SK-N-SH treated with all-trans-retinoic acid at 6 μM for 48 hours (cell line): ENCODE measurements at regions not wholly inside any gene's neighbourhood (a gene's known extent, or its start where the extent isn't known, plus 50 kb on each side); places are given as distances from the start of the nearest gene placed in this dataset.

Experiments
- ATAC-seq: fragments of 200-7000 bp; cut with Tn5 transposase; 3 replicates; pipeline ENCODE4 v1.9.1; 2020; ENCODE audit warnings: mild to moderate bottlenecking, moderate library complexity
- ARNTL ChIP-seq: fragments of 450-650 bp; formaldehyde crosslinking; IDR thresholded peaks from 2 replicates; pipeline ENCODE4 v1.5.0; 2020; ENCODE audit warnings: low read depth, mild to moderate bottlenecking, moderate library complexity, borderline replicate concordance
- BACH2 ChIP-seq: fragments of 250-450 bp; sonication (Bioruptor Pico); IDR thresholded peaks from 2 replicates; pipeline ENCODE4 v1.9.0; 2021; ENCODE audit warnings: mild to moderate bottlenecking, borderline replicate concordance
- CREB5 ChIP-seq: fragments of 250-450 bp; sonication (Bioruptor Pico); IDR thresholded peaks from 2 replicates; pipeline ENCODE4 v1.5.1; 2020; ENCODE audit warnings: low read depth, mild to moderate bottlenecking, moderate library complexity
- CSDC2 ChIP-seq: fragments of 250-450 bp; sonication (Bioruptor Pico); IDR thresholded peaks from 2 replicates; pipeline ENCODE4 v1.5.0; 2020; ENCODE audit warnings: mild to moderate bottlenecking, moderate library complexity
- CSRNP3 ChIP-seq: fragments of 250-450 bp; sonication (Bioruptor Pico); IDR thresholded peaks from 2 replicates; pipeline ENCODE4 v1.5.1; 2021; ENCODE audit warnings: mild to moderate bottlenecking, moderate library complexity
- ESRRG ChIP-seq: fragments of 250-450 bp; sonication (Bioruptor Pico); IDR thresholded peaks from 2 replicates; pipeline ENCODE4 v1.6.1; 2021; ENCODE audit warnings: mild to moderate bottlenecking
- GLIS3 ChIP-seq: fragments of 250-450 bp; sonication (Bioruptor Pico); IDR thresholded peaks from 2 replicates; pipeline ENCODE4 v1.5.0; 2020; ENCODE audit warnings: mild to moderate bottlenecking, moderate library complexity
- ISL1 ChIP-seq: fragments of 250-450 bp; sonication (Bioruptor Pico); IDR thresholded peaks from 2 replicates; pipeline ENCODE4 v2.1.2; 2022; ENCODE audit warnings: mild to moderate bottlenecking, moderate library complexity
- OSR1 ChIP-seq: fragments of 250-450 bp; sonication (Bioruptor Pico); IDR thresholded peaks from 2 replicates; pipeline ENCODE4 v1.8.0; 2022; ENCODE audit warnings: moderate library complexity, mild to moderate bottlenecking, inconsistent platforms
- PATZ1 ChIP-seq: fragments of 250-450 bp; sonication (Bioruptor Pico); IDR thresholded peaks from 2 replicates; pipeline ENCODE4 v1.8.0; 2020; ENCODE audit warnings: mild to moderate bottlenecking, moderate library complexity, borderline replicate concordance
- POU6F1 ChIP-seq: fragments of 250-450 bp; sonication (Bioruptor Pico); IDR thresholded peaks from 2 replicates; pipeline ENCODE4 v1.8.0; 2021; ENCODE audit warnings: low read depth, mild to moderate bottlenecking, moderate library complexity, borderline replicate concordance
- PPARA ChIP-seq: fragments of 250-450 bp; sonication (Bioruptor Pico); IDR thresholded peaks from 2 replicates; pipeline ENCODE4 v1.5.0; 2020; ENCODE audit warnings: mild to moderate bottlenecking, borderline replicate concordance
- RARB ChIP-seq: fragments of 250-450 bp; sonication (Bioruptor Pico); IDR thresholded peaks from 2 replicates; pipeline ENCODE4 v1.8.0; 2021; ENCODE audit warnings: mild to moderate bottlenecking, moderate library complexity
- SNAI2 ChIP-seq: fragments of 250-450 bp; sonication (Bioruptor Pico); IDR thresholded peaks from 2 replicates; pipeline ENCODE4 v1.5.0; 2020; ENCODE audit warnings: mild to moderate bottlenecking, moderate library complexity
- TCF4 ChIP-seq: fragments of 250-450 bp; sonication (Bioruptor Pico); IDR thresholded peaks from 2 replicates; pipeline ENCODE4 v1.8.0; 2021; ENCODE audit warnings: mild to moderate bottlenecking, moderate library complexity, borderline replicate concordance
- TOX ChIP-seq: fragments of 250-450 bp; sonication (Bioruptor Pico); IDR thresholded peaks from 2 replicates; pipeline ENCODE4 v1.8.0; 2021; ENCODE audit warnings: mild to moderate bottlenecking, moderate library complexity, borderline replicate concordance
- ZC3H10 ChIP-seq: fragments of 250-450 bp; sonication (Bioruptor Pico); IDR thresholded peaks from 2 replicates; pipeline ENCODE4 v1.5.1; 2021; ENCODE audit warnings: mild to moderate bottlenecking, moderate library complexity
- ZFP3 ChIP-seq: fragments of 250-450 bp; sonication (Bioruptor Pico); IDR thresholded peaks from 2 replicates; pipeline ENCODE4 v1.5.0; 2020; ENCODE audit warnings: mild to moderate bottlenecking, moderate library complexity
- ZFP30 ChIP-seq: fragments of 450-650 bp; formaldehyde crosslinking; IDR thresholded peaks from 2 replicates; pipeline ENCODE4 v1.5.0; 2022; ENCODE audit warnings: mild to moderate bottlenecking, moderate library complexity
- ZNF565 ChIP-seq: fragments of 450-650 bp; formaldehyde crosslinking; conservative IDR thresholded peaks from 2 replicates; pipeline ENCODE4 v1.5.0; 2020; ENCODE audit warnings: low read depth, mild to moderate bottlenecking, moderate library complexity
- ZNF70 ChIP-seq: fragments of 450-650 bp; formaldehyde crosslinking; IDR thresholded peaks from 2 replicates; pipeline ENCODE4 v1.5.0; 2020; ENCODE audit warnings: mild to moderate bottlenecking, moderate library complexity
- ZNF8 ChIP-seq: fragments of 450-650 bp; formaldehyde crosslinking; IDR thresholded peaks from 2 replicates; pipeline ENCODE4 v1.5.0; 2020; ENCODE audit warnings: mild to moderate bottlenecking, moderate library complexity
- TF ChIP-seq, protein P1 (sequence below): fragments of 250-450 bp; sonication (Bioruptor Pico); IDR thresholded peaks from 2 replicates; pipeline ENCODE4 v1.5.0; 2020; ENCODE audit warnings: mild to moderate bottlenecking, moderate library complexity

- no peak for ATAC-seq
Observed at GRCh38 chr3:150049317-150049716, 78.6 kb upstream of the PFN2 start.

DNA sequence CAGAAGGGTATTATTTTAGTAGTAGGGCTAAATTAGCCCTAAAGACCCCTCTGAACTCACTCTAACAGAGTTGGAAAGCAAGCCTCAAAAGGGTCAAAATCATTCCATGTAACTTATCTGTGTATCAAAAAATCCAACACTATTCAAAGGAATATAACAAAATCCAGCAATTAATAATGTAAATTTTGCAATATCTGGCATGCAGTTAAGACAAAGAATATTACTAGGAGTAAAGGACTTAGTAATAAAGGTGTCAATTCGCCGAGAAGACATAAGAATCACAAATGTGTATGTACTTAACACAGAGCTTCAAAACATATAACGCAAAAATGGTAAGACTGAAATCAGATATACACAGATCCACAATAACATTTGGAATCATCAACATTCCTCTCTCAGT, 71.2 kb upstream of the PFN2 start:
- no peak for TF ChIP-seq POU6F1
- TF ChIP-seq BACH2, result no peak
- TF ChIP-seq, protein P1, sequence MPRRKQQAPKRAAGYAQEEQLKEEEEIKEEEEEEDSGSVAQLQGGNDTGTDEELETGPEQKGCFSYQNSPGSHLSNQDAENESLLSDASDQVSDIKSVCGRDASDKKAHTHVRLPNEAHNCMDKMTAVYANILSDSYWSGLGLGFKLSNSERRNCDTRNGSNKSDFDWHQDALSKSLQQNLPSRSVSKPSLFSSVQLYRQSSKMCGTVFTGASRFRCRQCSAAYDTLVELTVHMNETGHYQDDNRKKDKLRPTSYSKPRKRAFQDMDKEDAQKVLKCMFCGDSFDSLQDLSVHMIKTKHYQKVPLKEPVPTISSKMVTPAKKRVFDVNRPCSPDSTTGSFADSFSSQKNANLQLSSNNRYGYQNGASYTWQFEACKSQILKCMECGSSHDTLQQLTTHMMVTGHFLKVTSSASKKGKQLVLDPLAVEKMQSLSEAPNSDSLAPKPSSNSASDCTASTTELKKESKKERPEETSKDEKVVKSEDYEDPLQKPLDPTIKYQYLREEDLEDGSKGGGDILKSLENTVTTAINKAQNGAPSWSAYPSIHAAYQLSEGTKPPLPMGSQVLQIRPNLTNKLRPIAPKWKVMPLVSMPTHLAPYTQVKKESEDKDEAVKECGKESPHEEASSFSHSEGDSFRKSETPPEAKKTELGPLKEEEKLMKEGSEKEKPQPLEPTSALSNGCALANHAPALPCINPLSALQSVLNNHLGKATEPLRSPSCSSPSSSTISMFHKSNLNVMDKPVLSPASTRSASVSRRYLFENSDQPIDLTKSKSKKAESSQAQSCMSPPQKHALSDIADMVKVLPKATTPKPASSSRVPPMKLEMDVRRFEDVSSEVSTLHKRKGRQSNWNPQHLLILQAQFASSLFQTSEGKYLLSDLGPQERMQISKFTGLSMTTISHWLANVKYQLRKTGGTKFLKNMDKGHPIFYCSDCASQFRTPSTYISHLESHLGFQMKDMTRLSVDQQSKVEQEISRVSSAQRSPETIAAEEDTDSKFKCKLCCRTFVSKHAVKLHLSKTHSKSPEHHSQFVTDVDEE (CRISPR knock-in tag), result no peak
- no peak for TF ChIP-seq ZNF565 (CRISPR knock-in tag)
- no peak for ATAC-seq

More at GRCh38 chr3:150049317-150049716, 78.6 kb upstream of the PFN2 start:
- TF ChIP-seq GLIS3 (CRISPR knock-in tag) (no peak), TCF4 (CRISPR knock-in tag) (no peak), OSR1 (CRISPR knock-in tag) (no peak), ZNF70 (CRISPR knock-in tag) (no peak), RARB (no peak), CSDC2 (CRISPR knock-in tag) (no peak), ZFP3 (CRISPR knock-in tag) (no peak), SNAI2 (CRISPR knock-in tag) (no peak), CSRNP3 (no peak), CREB5 (CRISPR knock-in tag) (no peak), PPARA (CRISPR knock-in tag) (no peak), ZC3H10 (CRISPR knock-in tag) (no peak), ARNTL (CRISPR knock-in tag) (no peak), POU6F1 (no peak), TOX (CRISPR knock-in tag) (no peak), ZNF8 (CRISPR knock-in tag) (no peak), ISL1 (no peak), ZFP30 (no peak), PATZ1 (no peak)
- TF ChIP-seq, all 23 proteins: peak for 0

GRCh38 chr3:150040097-150040496, 69.4 kb upstream of the PFN2 start:
- ATAC-seq, result no peak
- no peak for TF ChIP-seq CSRNP3
- no peak for TF ChIP-seq PPARA (CRISPR knock-in tag)
- TF ChIP-seq ESRRG (CRISPR knock-in tag), result no peak
- no peak for TF ChIP-seq ZNF8 (CRISPR knock-in tag)
- TF ChIP-seq ZC3H10 (CRISPR knock-in tag), result no peak
- TF ChIP-seq ZNF70 (CRISPR knock-in tag), result no peak
- TF ChIP-seq ARNTL (CRISPR knock-in tag), result no peak
- TF ChIP-seq ZFP3 (CRISPR knock-in tag), result no peak
- TF ChIP-seq, protein P1 (CRISPR knock-in tag), result no peak
- TF ChIP-seq TCF4 (CRISPR knock-in tag), result no peak
- no peak for TF ChIP-seq SNAI2 (CRISPR knock-in tag)
- TF ChIP-seq RARB, result no peak
- no peak for TF ChIP-seq OSR1 (CRISPR knock-in tag)
